22Rv1 (cell line): ENCODE measurements at regions not wholly inside any gene's neighbourhood (a gene's known extent, or its start where the extent isn't known, plus 50 kb on each side); places are given as distances from the start of the nearest gene placed in this dataset.

ENCODE experiments used
- CTCF ChIP-seq: fragments of 450-650 bp; IDR thresholded peaks from 2 replicates; pipeline ENCODE4 v1.5.1; 2017; ENCODE audit warnings: mild to moderate bottlenecking
- ZFX ChIP-seq: fragments of 450-650 bp; IDR thresholded peaks from 2 replicates; pipeline ENCODE4 v1.6.1; 2017; ENCODE audit warnings: antibody characterized with exemption, borderline replicate concordance

GRCh38 chr2:118291251-118291880, 203.1 kb downstream of the INSIG2 start:
- TF ChIP-seq CTCF (no peak), ZFX (no peak)
